Gastroesophageal sphincter (tissue), 4 donors: ENCODE measurements at regions not wholly inside any gene's neighbourhood (a gene's known extent, or its start where the extent isn't known, plus 50 kb on each side); places are given as distances from the start of the nearest gene placed in this dataset.

ENCODE experiments used
- ATAC-seq: fragments of 150-250 bp; one replicate; pipeline ENCODE4 v1.9.1; 2016; ENCODE audit warnings: mild to moderate bottlenecking, moderate library complexity
- H3K27ac ChIP-seq, 4 donors: fragments of 200-600 bp; sonication (generic) in 3 of 4; 1 replicate in 3 of 4; 2 replicates in 1 of 4; pipeline ENCODE4 v1.5.1; 2016 to 2019
- H3K27me3 ChIP-seq: fragments of 200-600 bp; sonication (generic); one replicate; pipeline ENCODE4 v1.5.1; 2019
- H3K36me3 ChIP-seq, 2 donors: fragments of 200-600 bp; sonication (generic); one replicate each; pipeline ENCODE4 v1.5.1; 2019; ENCODE audit warnings: control low read depth in 1 of 2
- H3K4me1 ChIP-seq, 3 donors: fragments of 200-600 bp; sonication (generic); 1 replicate in 2 of 3; 2 replicates in 1 of 3; pipeline ENCODE4 v1.5.1; 2016 to 2019; ENCODE audit warnings: control low read depth in 2 of 3
- H3K4me3 ChIP-seq, 2 donors: fragments of 200-600 bp; sonication (generic); one replicate each; pipeline ENCODE4 v1.5.1; 2019; ENCODE audit warnings: mild to moderate bottlenecking in 1 of 2, moderate library complexity in 1 of 2
- H3K9me3 ChIP-seq, 3 donors: fragments of 200-600 bp; sonication (generic); one replicate each; pipeline ENCODE4 v1.5.1; 2017 to 2019; ENCODE audit warnings: control low read depth in 2 of 3
- EP300 ChIP-seq: sonication (generic); formaldehyde crosslinking; IDR thresholded peaks from one replicate; pipeline ENCODE4 v1.6.1; 2017; ENCODE audit warnings: antibody characterized with exemption, mild to moderate bottlenecking
- POLR2A ChIP-seq, 2 donors: fragments of 450-650 bp; IDR thresholded peaks; one replicate each; pipeline ENCODE4 v1.6.1; 2017; ENCODE audit warnings: antibody characterized with exemption in 2 of 2, mild to moderate bottlenecking in 2 of 2, moderate library complexity in 1 of 2
- POLR2AphosphoS5 ChIP-seq: sonication (generic); formaldehyde crosslinking; IDR thresholded peaks from one replicate; pipeline ENCODE4 v1.6.1; 2017; ENCODE audit warnings: antibody characterized with exemption
- WGBS, 2 donors: methylation state at CpG; one replicate each; pipeline ENCODE4 v1.1.5; 2018; ENCODE audit warnings: low coverage in 1 of 2; 5-methylcytosine and 5-hydroxymethylcytosine counted together
- TF ChIP-seq, protein P1 (sequence below), 4 experiments: fragments of 200-600 bp in 2 of 4; fragments of 450-650 bp in 2 of 4; sonication (generic) in 1 of 4; IDR thresholded peaks; one replicate each; pipeline ENCODE4 v1.5.1; 2017 to 2019; ENCODE audit warnings: antibody characterized with exemption in 4 of 4, mild to moderate bottlenecking in 2 of 4, moderate library complexity in 2 of 4

DNA sequence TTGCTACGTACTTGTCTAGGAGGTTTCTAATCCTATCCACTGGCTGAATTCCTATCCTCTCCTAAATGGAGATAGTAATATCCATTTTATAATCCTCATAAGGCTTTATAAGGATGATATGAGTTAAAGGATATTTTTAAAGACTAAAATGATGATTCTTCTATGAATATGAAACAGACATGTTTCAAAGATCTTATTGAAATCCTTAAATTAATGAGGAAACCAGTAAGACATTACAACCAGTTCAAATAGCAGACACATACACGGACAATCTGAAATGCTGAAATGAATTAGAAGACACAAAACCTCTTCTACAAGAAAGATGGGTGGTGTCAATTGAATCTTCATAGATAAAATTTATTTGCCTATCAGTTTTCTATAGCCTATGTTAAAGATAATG is 132.9 kb upstream of the ANK3 start:
- Histone ChIP-seq H3K4me1 (no peaks in the 10 kb centered on the region), H3K36me3 (no peaks in the 10 kb centered on the region), H3K4me3 (no peak overlapping the region), H3K27me3 (no peaks in the 10 kb centered on the region), H3K27ac (no peak overlapping the region), H3K9me3 (no peaks in the 10 kb centered on the region)
- TF ChIP-seq POLR2A (IDR thresholded peaks at IDR 0.05) (no peak), POLR2AphosphoS5 (no peak), EP300 (no peak)
- TF ChIP-seq, protein P1, sequence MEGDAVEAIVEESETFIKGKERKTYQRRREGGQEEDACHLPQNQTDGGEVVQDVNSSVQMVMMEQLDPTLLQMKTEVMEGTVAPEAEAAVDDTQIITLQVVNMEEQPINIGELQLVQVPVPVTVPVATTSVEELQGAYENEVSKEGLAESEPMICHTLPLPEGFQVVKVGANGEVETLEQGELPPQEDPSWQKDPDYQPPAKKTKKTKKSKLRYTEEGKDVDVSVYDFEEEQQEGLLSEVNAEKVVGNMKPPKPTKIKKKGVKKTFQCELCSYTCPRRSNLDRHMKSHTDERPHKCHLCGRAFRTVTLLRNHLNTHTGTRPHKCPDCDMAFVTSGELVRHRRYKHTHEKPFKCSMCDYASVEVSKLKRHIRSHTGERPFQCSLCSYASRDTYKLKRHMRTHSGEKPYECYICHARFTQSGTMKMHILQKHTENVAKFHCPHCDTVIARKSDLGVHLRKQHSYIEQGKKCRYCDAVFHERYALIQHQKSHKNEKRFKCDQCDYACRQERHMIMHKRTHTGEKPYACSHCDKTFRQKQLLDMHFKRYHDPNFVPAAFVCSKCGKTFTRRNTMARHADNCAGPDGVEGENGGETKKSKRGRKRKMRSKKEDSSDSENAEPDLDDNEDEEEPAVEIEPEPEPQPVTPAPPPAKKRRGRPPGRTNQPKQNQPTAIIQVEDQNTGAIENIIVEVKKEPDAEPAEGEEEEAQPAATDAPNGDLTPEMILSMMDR (IDR thresholded peaks at IDR 0.05): no peak
- WGBS, 2 donors: 91 to 92% methylated on average over 2 of the region's 2 CpGs
- no peak for ATAC-seq

DNA sequence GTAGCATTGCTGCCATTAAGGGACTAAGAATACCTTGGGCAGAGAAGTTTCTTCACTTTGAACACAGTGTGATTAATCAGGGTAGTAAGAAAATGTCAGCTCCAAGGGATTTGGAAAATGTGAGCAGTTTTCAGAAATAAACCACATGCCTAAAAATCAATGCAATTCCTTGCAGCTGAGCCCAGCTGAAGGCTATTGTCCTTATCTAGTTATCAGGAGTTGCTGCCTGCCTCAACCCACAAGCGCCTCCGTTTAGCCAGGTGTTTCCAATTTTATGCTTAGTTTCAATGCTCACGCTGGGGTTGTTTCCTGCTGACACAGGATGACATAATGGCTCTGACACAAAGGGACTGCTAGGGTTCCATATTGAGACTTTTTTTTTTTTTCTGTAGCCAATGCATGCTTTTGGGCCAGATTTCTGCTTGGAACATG is 132.3 kb upstream of the ANK3 start:
- no peaks in the 10 kb centered on the region for H3K4me1 ChIP-seq
- H3K4me3 ChIP-seq: no peak overlapping the region
- WGBS, 2 donors: 40 to 60% methylated on average over 1 to 3 of the region's 3 CpGs
- ATAC-seq: no peak
- no peaks in the 10 kb centered on the region for H3K36me3 ChIP-seq
- no peaks in the 10 kb centered on the region for H3K27me3 ChIP-seq
- no peak overlapping the region for H3K27ac ChIP-seq
- no peaks in the 10 kb centered on the region for H3K9me3 ChIP-seq
- TF ChIP-seq POLR2AphosphoS5: no peak
- TF ChIP-seq, protein P1 (IDR thresholded peaks at IDR 0.05): no peak

DNA sequence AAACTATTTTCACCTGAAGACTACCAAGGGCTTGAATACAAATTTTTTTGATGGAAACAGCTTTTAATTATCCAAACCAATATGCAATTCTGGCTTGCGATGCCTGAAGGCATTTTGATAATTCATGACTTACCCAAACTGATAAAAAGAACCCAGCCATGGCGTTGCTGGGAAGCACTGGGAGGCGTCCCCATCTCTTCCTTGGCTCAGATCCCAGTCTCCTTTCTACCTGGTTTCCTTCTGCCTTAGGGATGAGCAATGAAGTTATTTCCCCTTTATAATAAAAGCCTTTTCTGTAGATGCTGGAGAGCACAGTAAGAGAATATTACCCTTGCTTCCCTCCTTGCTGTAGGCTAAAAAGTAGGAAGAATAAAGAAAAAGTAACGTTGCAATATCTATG is 129.1 kb upstream of the ANK3 start:
- H3K27ac ChIP-seq: no peak overlapping the region
- no peak for ATAC-seq
- 71 to 81% methylated on average over 3 to 4 of the region's 4 CpGs for WGBS, 2 donors
- no peaks in the 10 kb centered on the region for H3K4me1 ChIP-seq
- no peaks in the 10 kb centered on the region for H3K9me3 ChIP-seq
- TF ChIP-seq, protein P1 (IDR thresholded peaks at IDR 0.05): no peak
- no peak for TF ChIP-seq POLR2AphosphoS5
- TF ChIP-seq POLR2A (IDR thresholded peaks at IDR 0.05): no peak
- TF ChIP-seq EP300: no peak
- H3K4me3 ChIP-seq: no peak overlapping the region
- no peaks in the 10 kb centered on the region for H3K36me3 ChIP-seq
- no peaks in the 10 kb centered on the region for H3K27me3 ChIP-seq

DNA sequence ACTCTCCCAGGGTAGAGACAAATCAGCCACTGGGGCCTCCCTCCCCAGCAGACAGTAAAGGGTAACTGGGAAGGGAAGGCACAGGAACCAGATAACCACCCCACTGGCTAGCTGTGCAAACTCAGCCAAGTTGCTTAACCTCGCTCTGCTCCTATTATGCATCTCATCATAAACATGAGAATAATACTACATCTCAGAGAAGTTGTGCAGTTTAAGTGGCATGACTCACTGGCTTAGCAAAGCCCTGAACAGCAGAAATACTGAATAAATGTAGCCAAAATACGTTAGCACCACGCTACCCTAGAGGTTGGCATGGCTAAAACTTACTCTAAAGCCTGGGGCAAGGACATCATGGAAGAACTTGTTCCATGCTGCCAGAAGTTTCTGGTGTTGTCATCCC is 128.1 kb upstream of the ANK3 start:
- no peak overlapping the region for H3K27ac ChIP-seq
- ATAC-seq: no peak
- H3K27me3 ChIP-seq: no peaks in the 10 kb centered on the region
- H3K4me1 ChIP-seq: no peaks in the 10 kb centered on the region
- no peak overlapping the region for H3K4me3 ChIP-seq
- no peaks in the 10 kb centered on the region for H3K9me3 ChIP-seq
- H3K36me3 ChIP-seq: no peaks in the 10 kb centered on the region
- 100% methylated on average over 3 of the region's 3 CpGs; no CpG with 5 or more reads in 1 of the 2 donors for WGBS, 2 donors
- no peak for TF ChIP-seq POLR2A (IDR thresholded peaks at IDR 0.05)
- TF ChIP-seq EP300: no peak
- TF ChIP-seq, protein P1 (IDR thresholded peaks at IDR 0.05): no peak
- no peak for TF ChIP-seq POLR2AphosphoS5

DNA sequence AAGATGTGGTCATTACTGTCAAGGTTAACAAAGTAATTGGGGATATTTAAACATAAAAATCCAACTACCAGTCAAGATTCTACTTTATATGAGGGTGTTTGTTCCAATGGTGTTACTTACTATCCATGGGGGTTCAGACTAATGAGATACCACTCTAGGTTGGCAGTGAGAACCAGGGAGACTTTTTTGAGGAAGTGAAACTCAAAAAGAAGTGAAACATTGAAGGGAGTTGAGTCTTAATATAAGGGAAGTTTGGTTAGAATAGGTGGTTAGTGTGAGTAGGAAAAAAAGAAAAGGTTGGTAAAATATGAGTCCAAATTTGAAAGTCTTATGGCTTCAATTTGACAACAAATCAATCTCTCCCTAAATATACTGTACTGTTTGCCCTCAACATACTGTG is 123.6 kb upstream of the ANK3 start:
- H3K36me3 ChIP-seq: no peaks in the 10 kb centered on the region

More for the DNA sequence above, 123.6 kb upstream of the ANK3 start:
- TF ChIP-seq, protein P1 (IDR thresholded peaks at IDR 0.05): no peak
- TF ChIP-seq POLR2AphosphoS5: no peak
- TF ChIP-seq EP300: no peak
- no peak for TF ChIP-seq POLR2A (IDR thresholded peaks at IDR 0.05)
- Histone ChIP-seq H3K9me3 (no peaks in the 10 kb centered on the region), H3K27me3 (no peaks in the 10 kb centered on the region), H3K4me1 (no peaks in the 10 kb centered on the region), H3K4me3 (no peak overlapping the region), H3K27ac (no peak overlapping the region)
- no peak for ATAC-seq
